HAP-1 (cell line): ENCODE measurements at regions not wholly inside any gene's neighbourhood (a gene's known extent, or its start where the extent isn't known, plus 50 kb on each side); places are given as distances from the start of the nearest gene placed in this dataset.
"Not testable (repeated sequence)": the region's sequence is repeated elsewhere in the genome, so short reads cannot be mapped to it uniquely, and the experiment has no call there.

ENCODE experiments used
- DNase-seq, 2 experiments: peaks; one replicate each; pipeline ENCODE4 v3.0.0-alpha.2; 2016 to 2020; ENCODE audit warnings: low spot score in 2 of 2
- H3K27me3 ChIP-seq: fragments of 250-450 bp; sonication (Bioruptor Pico); 2 replicates; pipeline ENCODE4 v1.5.1; 2020; ENCODE audit warnings: low read depth, mild to moderate bottlenecking, moderate library complexity
- H3K36me3 ChIP-seq: fragments of 250-450 bp; sonication (Bioruptor Pico); replicated peaks from 2 replicates; pipeline ENCODE4 v1.5.1; 2020; ENCODE audit warnings: mild to moderate bottlenecking
- H3K4me1 ChIP-seq: fragments of 250-450 bp; sonication (Bioruptor Pico); 2 replicates; pipeline ENCODE4 v1.5.1; 2020; ENCODE audit warnings: mild to moderate bottlenecking
- H3K4me3 ChIP-seq: fragments of 250-450 bp; sonication (Bioruptor Pico); 2 replicates; pipeline ENCODE4 v1.5.1; 2020; ENCODE audit warnings: mild to moderate bottlenecking, moderate library complexity
- H3K9me3 ChIP-seq: fragments of 250-450 bp; sonication (Bioruptor Pico); 2 replicates; pipeline ENCODE4 v1.5.1; 2020; ENCODE audit warnings: mild to moderate bottlenecking, moderate library complexity
- in situ Hi-C: fragments of 300-500 bp; cut with MboI; formaldehyde crosslinking; loops from 3 replicates; pipeline ENCODE4 v1.14.3; 2020; ENCODE audit warnings: low sequenced_read_pairs, inconsistent platforms, mixed read lengths

DNA sequence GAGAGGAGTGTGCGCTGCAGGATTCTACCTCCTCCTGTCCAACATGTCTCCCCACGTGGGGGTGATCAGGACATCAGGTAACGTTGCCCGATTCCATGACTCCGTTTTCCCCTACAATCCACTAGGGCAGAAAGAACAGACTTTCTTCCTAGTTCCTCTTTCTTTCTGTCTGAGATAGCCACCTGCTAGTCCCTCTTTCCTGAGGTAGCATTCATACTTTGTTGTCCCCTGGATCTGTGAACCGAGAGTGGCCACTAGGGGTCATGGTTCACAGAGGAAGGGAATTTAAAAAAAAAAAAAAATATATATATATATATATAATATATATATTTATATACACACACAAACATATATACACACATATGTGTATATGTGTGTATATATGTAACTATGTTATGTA is 210.0 kb upstream of the ZNF521 start:
- peak in 1 of 2 experiments; percentile 17 for DNase-seq
- H3K4me1 ChIP-seq: no peaks in the 10 kb centered on the region
- in situ Hi-C loops: no loop called here
- H3K36me3 ChIP-seq: no peaks in the 10 kb centered on the region
- no peaks in the 10 kb centered on the region for H3K27me3 ChIP-seq
- no peak overlapping the region for H3K4me3 ChIP-seq
- no peaks in the 10 kb centered on the region for H3K9me3 ChIP-seq

DNA sequence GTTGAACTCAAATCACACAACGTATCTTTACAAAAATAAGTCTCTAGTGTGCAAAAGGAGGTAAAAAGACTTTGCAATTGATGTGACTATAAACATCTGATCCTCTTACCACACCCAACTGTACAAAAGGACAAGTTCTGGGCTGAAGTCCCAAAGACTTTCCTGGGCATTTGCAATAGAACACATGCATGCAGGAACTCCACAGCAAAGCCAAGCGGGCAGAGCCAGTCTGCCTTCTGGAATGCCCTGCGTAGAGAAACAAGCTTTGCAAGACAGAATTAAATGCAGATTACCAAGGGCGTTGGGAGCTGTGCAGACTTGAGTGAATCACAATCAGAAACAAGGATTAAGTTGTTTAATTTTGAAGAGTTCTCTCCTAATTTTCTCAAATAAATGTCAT is 208.4 kb upstream of the ZNF521 start:
- in situ Hi-C loops: no loop called here
- Histone ChIP-seq H3K27me3 (no peaks in the 10 kb centered on the region), H3K36me3 (no peaks in the 10 kb centered on the region), H3K9me3 (no peaks in the 10 kb centered on the region), H3K4me3 (no peak overlapping the region), H3K4me1 (no peaks in the 10 kb centered on the region)
- DNase-seq: no peak

DNA sequence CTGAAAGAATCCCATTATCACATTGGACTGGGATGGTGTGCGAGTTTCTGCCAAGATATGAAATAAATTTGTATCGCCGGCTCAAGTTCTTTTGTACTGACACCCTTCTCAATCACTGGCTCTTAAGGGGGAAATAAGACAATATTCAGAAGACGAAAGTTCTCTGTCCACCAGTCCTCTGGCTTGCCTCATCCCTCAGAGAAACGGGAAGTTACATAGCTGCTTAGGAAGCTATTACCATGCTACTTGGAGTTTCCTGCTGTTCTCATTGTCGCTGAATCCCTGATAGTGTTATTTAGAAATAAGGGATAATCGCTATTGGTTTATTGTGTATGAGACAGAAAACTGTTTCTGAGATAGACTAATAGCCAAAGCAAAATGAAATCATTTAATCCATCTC is 205.0 kb upstream of the ZNF521 start:
- no peak for DNase-seq
- no peak overlapping the region for H3K4me3 ChIP-seq
- no peaks in the 10 kb centered on the region for H3K27me3 ChIP-seq
- H3K9me3 ChIP-seq: no peaks in the 10 kb centered on the region
- no peaks in the 10 kb centered on the region for H3K4me1 ChIP-seq
- in situ Hi-C loops: no loop called here
- H3K36me3 ChIP-seq: no peaks in the 10 kb centered on the region

DNA sequence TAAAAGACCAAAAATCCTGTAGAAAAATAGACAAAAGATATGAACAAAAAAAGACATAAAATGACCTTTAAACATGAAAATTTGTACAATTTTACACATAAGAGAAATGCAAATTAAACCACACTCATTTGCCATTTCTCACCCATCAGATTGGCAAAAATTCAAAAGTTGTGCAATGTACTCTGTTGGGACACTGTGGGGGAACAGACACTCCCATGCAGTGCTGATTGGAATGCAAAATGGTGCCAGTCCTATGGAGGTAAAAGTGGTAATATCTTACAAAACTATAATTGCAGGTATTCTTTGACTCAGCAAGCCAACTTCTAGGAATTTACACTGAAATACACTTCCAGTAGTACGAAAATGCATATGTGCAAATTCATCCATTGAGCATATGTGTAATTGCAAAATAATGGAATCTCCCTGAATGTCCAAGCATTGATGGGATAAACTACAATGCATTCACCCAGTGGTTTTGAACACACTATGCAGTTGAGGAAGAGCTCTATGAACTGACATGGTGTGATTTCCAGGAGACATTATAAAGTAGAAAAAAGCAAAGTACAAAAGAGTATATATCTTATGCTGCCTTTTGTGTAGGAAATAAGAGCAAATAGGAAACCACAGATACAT is 201.8 kb upstream of the ZNF521 start:
- no peak for DNase-seq
- no peaks in the 10 kb centered on the region for H3K36me3 ChIP-seq
- in situ Hi-C loops: no loop called here
- no peaks in the 10 kb centered on the region for H3K9me3 ChIP-seq
- H3K27me3 ChIP-seq: no peaks in the 10 kb centered on the region
- no peak overlapping the region for H3K4me3 ChIP-seq
- H3K4me1 ChIP-seq: no peaks in the 10 kb centered on the region

DNA sequence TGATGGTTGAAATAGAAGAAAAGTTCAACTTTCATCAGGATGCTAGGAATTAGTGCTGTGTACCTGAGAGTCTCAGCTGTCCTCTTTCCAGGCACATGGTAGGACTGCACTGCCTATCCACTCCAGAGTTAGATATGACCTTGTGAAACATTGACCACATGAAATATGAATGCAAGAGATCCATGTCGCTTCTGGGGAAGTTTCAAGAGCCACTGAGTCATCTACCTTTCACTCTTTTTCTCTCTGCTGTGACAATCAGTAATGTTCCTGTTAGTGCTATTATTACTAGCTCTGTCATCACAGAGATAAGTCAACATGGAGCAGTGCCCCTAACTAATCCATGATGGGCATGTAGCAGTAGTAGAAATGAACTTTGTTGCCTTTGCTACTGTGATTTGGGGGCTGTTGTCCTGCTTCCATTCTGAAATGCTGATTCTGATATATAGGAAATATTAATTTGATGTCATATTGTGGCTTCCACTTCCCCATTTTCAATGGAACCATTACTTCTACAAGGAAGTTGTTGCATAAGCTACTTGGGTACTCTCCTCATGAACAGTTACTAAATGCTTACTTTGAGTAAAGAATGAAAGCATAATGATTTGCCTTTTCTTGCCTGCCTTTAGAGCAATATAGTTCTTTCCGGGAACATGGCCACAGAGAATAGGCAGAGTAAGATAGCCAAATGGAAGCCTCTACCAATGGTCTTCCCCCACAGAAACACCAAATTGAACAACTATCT is 192.8 kb upstream of the ZNF521 start:
- Histone ChIP-seq H3K4me3 (no peak overlapping the region), H3K9me3 (no peaks in the 10 kb centered on the region), H3K36me3 (no peaks in the 10 kb centered on the region), H3K4me1 (no peaks in the 10 kb centered on the region), H3K27me3 (no peaks in the 10 kb centered on the region)
- in situ Hi-C loops: no loop called here
- DNase-seq: no peak

DNA sequence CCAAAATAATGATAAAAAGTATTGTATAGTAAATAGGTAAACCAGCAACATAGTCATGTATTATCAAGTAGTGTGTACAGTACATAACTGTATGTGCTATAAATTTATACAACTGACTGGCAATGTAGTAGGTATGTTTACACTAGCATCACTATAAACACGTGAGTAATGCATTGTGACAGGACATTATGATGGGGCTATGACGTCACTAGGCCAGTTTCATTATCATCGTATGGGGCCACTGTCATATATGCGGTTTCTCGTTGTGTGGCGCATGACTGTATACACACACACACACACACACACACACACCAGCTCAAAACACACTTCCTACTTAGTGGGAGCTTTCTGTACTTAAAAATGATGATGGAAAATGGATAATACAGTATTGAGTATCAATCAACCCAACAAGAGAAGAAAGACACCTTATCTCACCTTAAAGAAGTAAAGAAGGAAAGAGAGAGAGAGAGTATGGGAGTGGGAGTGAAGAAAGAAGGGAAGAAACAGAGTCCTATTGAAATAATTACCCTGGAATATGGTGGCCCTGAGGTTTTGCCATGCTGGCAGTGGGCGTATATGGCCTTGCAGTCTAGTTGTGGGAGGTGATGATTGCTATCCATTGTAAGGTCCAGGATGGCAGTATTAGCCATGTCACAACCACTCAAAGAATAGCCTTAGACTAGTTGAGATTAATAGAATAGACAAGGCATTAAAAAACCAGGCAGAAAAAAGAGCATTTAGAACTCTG is 186.4 kb upstream of the ZNF521 start:
- Histone ChIP-seq H3K27me3 (no peaks in the 10 kb centered on the region), H3K9me3 (no peaks in the 10 kb centered on the region), H3K4me1 (no peaks in the 10 kb centered on the region), H3K4me3 (no peak overlapping the region), H3K36me3 (no peaks in the 10 kb centered on the region)
- DNase-seq: no peak
- in situ Hi-C loops: no loop called here

DNA sequence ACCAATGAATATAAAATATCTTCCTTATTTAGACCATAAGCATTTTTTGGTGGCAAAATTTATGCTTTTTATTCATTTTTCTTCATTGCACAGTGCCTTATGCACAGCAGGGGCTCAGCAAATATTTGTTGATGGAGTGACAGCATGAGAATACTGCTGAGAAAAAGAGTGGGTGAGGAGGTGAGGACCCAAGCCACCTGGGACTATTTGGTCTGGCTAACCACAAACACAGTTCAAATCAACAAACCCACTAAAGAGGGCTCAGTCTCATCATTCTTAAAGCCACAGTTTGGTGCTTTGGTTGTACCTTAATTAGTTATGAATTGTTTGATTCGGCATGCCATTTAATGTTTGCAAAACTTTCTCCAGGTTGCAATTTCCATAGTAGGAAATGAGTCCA is 183.5 kb upstream of the ZNF521 start:
- DNase-seq: no peak
- Histone ChIP-seq H3K4me1 (no peaks in the 10 kb centered on the region), H3K27me3 (no peaks in the 10 kb centered on the region), H3K4me3 (no peak overlapping the region), H3K36me3 (no peaks in the 10 kb centered on the region), H3K9me3 (no peaks in the 10 kb centered on the region)
- in situ Hi-C loops: no loop called here

DNA sequence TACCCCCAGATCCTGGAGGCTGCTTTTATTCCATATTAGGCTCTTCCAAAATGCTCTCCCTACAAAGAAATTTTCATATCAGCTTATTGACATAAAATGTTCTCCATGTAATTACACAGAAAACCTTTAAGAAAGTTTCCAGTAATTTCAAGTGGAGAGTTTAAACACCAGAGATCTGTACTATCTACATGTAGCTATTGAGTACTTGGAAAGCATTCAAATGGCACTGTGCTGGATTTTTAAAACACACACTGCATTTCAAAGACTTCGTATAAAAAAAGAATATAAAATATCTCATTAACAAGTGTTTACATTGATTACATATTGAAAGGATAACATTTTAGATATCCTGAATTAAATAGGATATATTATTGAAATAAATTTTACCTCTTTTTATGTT is 182.4 kb upstream of the ZNF521 start:
- no peaks in the 10 kb centered on the region for H3K36me3 ChIP-seq
- no peaks in the 10 kb centered on the region for H3K4me1 ChIP-seq
- no peaks in the 10 kb centered on the region for H3K27me3 ChIP-seq
- DNase-seq: no peak
- no peak overlapping the region for H3K4me3 ChIP-seq
- in situ Hi-C loops: no loop called here
- no peaks in the 10 kb centered on the region for H3K9me3 ChIP-seq

DNA sequence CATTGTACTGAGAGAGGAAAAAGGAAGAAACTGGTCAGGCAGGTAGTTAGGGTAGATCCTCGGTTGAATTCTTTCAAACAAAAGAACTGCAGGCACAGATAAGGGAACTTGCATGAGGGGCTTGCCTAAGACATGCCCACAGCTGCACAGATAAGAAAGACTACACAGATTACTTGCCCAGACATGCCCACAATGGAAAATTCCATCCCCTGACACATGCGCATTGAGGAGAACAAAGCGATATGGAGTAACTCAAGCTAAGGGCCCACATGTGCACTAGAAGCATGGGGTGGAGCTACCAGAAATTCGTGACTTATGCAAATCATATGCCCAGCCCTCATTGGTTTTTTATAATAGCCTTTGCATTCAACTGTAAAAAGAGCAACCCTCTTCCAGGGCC is 181.3 kb upstream of the ZNF521 start:
- H3K4me3 ChIP-seq: no peak overlapping the region
- H3K27me3 ChIP-seq: no peaks in the 10 kb centered on the region
- H3K9me3 ChIP-seq: no peaks in the 10 kb centered on the region
- in situ Hi-C loops: no loop called here
- H3K4me1 ChIP-seq: no peaks in the 10 kb centered on the region
- DNase-seq: no peak
- H3K36me3 ChIP-seq: no peaks in the 10 kb centered on the region

DNA sequence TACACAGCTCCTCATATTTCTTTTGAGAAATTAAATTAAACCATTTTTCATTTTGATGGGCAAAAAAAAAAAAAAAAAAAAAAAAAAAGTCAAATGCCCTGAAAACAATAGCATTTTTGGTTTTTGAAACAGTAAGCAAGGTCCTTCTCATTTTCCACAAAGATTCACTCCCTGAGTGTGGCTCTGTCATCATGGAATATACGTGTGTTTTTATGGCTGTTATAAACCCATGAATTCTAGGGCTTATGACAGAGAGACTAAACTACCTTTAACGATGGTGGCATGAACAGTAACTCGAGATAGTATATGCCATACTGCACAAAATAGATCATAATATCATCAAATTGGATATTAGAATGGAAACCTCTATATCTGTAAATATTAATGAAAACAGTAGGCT is 179.2 kb upstream of the ZNF521 start:
- no peaks in the 10 kb centered on the region for H3K27me3 ChIP-seq
- no peaks in the 10 kb centered on the region for H3K9me3 ChIP-seq
- H3K36me3 ChIP-seq: no peaks in the 10 kb centered on the region
- DNase-seq: no peak
- H3K4me1 ChIP-seq: no peaks in the 10 kb centered on the region
- no peak overlapping the region for H3K4me3 ChIP-seq
- in situ Hi-C loops: no loop called here

DNA sequence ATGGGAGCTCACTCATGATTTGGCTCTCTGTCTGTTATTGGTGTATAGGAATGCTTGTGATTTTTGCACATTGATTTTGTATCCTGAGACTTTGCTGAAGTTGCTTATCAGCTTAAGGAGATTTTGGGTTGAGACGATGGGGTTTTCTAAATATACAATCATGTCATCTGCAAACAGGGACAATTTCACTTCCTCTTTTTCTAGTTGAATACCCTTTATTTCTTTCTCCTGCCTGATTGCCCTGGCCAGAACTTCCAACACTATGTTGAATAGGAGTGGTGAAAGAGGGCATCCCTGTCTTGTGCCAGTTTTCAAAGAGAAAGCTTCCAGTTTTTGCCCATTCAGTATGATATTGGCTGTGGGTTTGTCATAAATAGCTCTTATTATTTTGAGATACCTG is 173.8 kb upstream of the ZNF521 start:
- H3K4me3 ChIP-seq, H3K36me3 ChIP-seq, H3K4me1 ChIP-seq, DNase-seq, H3K9me3 ChIP-seq, in situ Hi-C loops, H3K27me3 ChIP-seq: not testable (repeated sequence)

DNA sequence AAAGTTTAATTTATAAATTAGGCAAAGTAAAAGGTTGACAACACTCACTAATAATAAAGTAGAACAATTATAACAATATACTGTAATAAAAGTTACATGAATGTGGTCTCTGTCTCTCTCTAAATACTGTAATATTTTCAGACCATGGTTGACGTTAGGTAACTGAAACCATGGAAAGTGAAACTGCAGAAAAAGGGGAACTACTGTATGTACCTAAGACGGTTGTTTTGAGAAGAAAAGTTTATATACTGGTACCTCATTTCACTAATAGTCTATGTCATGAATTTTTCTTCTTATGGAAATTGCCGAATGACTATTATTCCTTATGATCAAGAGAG is 166.7 kb upstream of the ZNF521 start:
- no peak for DNase-seq
- no peaks in the 10 kb centered on the region for H3K4me1 ChIP-seq
- H3K27me3 ChIP-seq: no peaks in the 10 kb centered on the region
- H3K9me3 ChIP-seq: no peaks in the 10 kb centered on the region
- in situ Hi-C loops: no loop called here
- no peak overlapping the region for H3K4me3 ChIP-seq
- H3K36me3 ChIP-seq: no peaks in the 10 kb centered on the region

DNA sequence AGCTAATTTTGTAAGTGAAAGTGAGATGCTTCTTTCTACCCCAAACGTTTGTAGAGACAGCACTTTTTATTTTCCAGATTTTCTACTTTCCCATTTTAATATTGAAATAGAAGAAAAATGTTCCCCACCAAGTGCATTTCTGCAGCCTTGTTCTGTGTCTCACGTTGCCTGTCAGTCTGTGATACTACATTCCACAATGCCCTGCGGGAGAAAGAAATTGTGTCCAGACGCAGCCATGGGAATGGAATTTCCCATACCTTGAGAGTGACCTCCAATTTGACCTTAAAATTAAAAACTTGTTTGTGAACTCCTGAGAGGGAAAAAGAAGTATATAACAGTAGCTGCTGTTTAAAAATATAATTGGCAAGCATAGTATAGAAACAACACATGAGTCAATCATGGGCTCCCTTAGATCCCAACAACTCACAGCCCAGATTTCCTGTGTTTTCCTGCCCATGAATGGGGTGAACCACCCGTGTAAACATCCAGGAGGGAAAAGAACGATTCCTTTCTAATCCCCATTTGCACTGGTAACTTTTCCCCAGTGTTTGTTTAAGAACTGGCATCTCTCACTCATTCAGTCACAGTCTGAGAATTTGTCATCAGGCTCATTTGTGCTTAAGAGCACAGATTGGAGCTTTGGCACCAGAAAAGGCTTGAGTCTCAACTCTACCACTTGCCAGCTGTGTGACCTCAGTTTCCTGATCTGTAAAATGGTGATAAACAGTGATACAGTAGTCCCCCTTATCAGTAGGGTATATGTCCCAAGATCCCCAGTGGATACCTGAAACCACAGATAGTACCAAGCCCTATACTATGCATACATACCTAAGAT is 166.1 kb upstream of the ZNF521 start:
- no peaks in the 10 kb centered on the region for H3K27me3 ChIP-seq
- no peaks in the 10 kb centered on the region for H3K36me3 ChIP-seq
- in situ Hi-C loops: no loop called here
- no peaks in the 10 kb centered on the region for H3K4me1 ChIP-seq
- no peaks in the 10 kb centered on the region for H3K9me3 ChIP-seq
- H3K4me3 ChIP-seq: no peak overlapping the region
- DNase-seq: no peak
